GM21360 (cell line): ENCODE measurements at regions not wholly inside any gene's neighbourhood (a gene's known extent, or its start where the extent isn't known, plus 50 kb on each side); places are given as distances from the start of the nearest gene placed in this dataset.
"Not testable (repeated sequence)": the region's sequence is repeated elsewhere in the genome, so short reads cannot be mapped to it uniquely, and the experiment has no call there.

Source experiments
- ATAC-seq: cut with Tn5 transposase; IDR thresholded peaks from one replicate; pipeline ENCODE4 v1.9.1; 2021; ENCODE audit warnings: mild to moderate bottlenecking, moderate library complexity; ENCODE audit not compliant: unreplicated experiment

DNA sequence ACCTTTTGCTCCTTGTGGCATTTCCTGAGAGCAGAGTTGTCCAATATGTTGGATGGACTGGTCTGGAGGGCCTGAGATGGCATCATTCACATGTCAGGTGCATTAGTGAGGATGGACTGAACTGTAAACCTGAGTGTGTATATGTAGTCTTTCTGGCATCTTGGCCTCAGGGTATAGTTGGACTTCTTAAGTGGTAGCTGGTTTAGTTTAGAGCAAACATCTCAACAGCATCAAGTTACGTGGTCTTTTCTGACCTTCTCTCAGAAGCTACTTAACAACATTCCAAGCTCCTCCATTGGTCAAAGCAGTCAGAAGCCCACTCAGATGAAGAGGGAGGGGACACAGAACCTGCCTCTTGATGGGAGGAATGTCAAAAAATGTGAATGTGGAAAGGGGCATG is 829.9 kb downstream of the METTL15 start:
- no peak for ATAC-seq

DNA sequence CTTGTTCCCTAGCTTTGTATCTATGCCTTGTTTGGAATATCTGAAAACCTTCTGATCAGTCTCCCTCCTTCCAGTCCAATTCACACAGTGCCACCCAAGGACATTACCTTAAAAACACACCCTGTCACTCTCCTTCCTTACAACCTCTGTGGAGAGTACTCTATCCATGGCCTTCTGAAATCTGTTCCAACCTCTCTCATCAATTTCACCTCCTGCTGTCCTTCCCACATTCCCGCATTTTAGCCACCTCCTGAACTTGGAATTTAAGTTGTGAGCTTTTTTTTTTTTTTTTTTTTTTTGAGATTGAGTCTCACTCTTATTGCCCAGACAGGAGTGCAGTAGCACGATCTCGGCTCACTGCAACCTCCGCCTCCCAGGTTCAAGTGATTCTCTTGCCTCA is 824.8 kb downstream of the METTL15 start:
- no peak for ATAC-seq

DNA sequence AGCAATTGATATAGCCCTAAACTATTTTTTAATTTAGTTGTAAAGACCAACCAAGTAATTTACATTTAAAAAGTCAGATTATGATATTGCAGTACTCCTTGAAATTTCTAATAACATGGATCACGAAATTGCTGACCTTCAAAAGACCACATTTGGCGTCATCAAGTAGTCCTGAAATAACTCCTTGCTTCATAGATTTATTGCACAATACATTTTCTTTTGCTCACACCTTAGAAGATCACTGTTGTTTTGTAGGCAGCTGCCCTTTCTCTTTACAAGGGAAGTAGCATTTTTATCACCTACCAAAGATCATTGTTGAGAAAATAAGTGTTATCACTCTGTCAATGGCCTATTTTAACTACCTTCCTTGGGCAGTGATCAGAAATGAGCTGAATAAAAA is 815.8 kb downstream of the METTL15 start:
- no peak for ATAC-seq

DNA sequence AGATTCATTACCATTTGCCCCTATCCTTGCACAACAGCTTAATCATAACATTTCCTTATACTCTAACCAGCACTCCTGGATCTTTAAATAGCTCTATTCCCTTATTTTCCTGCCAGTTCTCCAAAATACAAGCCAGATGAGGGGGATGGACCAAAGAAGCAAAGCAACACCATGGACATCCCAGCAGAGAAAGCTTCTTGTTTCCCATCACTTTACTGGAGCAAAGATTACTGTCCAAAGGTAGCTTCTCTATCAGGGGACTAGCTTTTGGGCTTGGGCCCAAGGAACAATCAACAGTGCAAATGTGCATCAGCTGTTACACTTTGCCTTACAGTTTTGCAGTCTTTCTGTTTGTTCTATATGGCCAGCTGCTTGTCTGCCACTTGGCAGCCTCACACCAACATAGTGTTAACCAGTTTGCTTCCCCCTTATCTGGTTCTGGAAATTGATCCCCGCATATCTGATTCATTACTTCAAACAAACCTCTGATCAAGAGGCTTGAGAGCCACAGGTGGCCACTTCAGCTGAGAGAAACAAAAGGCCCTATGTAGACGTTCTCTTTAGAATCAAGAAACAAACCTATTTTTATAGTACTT is 814.3 kb downstream of the METTL15 start:
- no peak for ATAC-seq

DNA sequence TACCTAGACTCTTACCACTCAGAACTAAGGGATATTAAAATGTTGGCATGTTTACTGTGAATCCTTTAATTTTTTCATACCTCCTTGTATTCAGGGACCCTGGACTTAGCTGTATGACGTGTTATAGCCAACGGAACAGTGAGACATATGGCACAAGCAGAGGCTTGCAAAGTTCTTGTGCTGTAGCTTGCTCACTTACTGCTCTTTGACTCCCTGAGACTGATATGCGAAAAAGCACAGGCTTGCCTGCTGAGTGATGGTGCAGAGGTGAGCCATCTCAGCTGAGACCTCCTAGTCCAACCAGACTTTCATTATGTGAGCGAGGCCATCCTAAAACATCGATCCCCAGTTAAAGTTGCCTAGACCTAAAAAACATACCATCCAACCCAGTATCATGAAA is 811.0 kb downstream of the METTL15 start:
- no peak for ATAC-seq

DNA sequence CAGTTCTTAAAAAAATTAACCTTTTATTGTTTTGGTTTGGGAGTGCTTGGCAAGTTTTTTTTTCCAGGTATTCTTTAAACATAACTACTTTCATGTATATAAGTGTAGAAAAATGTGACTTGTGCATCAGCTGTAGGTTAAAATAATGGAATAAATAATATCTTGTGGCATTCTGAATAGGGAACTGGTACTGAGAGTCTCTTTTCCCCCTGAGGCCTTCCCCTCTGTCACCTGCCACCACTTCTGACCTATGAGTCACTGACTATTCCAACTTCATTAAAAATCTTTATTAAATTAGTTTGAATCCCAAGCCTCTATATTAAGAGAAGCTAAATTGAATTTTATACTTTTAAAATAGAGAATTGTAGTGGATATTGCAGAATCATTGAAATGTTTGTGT is 805.7 kb downstream of the METTL15 start:
- ATAC-seq = no peak

DNA sequence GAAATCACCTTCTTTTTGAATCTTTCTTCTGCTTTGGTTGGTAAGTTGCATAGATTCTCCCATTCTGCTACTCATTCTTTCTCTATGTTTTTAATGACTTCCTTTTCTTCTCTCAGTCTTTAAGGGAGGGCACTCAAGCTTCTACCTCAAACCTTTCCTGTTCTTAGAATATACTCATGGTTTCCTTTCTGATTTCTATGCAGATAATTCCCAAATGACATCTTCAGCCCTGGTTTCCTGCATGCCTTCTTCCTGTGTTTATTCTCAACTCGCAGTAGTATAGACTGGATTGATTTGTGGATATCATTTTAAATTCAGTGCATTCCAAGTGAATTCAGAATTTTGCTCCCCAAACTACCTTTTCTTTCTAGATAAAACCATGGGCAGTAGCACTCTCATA is 803.6 kb downstream of the METTL15 start:
- ATAC-seq = no peak

DNA sequence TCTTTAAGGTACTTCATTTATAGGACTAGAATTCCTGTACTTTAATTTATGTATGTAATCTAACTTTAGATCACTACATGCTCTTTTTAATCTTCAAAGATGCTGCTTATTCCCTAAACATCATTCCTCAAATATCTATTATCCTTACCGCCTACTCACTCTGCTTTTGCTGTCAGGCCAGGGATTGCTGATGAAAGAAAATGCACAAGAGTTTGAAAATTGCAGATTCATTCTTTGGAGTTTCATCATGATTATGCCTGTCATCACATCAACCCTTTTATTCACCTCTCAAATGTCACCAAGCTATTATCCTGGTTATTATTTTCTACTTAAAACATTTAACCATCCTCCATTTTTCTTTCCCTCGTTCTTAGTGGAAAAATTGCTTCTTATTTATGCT is 802.7 kb downstream of the METTL15 start:
- ATAC-seq = no peak

DNA sequence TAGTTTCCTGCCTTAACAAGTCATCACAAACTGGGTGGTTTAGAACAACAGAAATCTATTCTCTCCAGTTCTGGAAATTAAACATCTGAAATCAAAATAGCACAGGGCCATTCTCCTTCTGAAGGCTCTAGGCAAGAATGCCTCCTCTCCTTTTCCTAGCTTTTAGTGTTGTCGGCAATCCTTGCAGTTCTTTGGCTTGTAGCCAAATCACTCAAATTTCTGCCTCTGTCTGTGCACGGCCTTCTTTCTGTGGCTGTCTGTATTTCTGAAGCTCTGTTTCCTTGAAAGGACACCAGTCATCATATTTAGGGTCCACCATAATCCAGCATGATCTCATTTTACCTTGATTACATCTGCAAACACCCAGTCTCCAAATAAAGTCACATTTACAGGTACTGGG is 795.5 kb downstream of the METTL15 start:
- ATAC-seq = no peak

DNA sequence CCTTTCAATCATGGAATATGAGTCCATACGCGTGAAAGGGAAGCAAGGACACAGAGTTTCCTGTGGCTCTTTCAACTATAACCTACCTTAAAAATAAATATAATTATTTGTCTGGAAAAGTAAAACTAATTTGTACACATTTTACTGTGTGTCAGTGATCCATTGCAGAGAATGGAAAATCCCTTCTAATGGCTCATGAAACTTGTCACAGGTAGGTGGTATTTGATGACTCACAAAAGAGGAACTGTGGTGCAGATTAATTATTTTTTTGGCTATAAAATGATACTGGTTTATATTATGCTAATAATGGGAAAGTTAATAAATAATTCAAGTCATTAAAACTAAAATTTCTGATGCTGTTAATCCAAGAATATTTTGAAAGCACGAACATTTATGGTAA is 792.2 kb downstream of the METTL15 start:
- no peak for ATAC-seq

DNA sequence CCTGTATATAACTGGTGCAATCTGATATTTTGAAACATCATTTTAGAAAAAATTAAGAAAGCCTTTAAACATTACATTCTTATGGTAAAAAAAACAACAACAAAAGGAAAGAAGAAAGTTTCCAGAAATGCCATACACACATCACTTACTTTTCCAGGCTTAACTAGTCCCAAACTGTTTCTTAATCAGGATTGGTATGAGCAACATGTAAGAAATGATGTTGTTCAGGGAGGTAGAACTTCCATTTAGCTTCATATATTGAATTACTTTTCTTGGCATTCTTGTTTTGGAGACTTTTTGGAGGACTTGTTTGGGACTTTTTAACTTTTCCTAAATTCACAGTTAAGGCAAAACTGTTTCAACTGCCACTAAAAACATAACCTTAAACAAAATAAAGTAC is 791.5 kb downstream of the METTL15 start:
- ATAC-seq = no peak

DNA sequence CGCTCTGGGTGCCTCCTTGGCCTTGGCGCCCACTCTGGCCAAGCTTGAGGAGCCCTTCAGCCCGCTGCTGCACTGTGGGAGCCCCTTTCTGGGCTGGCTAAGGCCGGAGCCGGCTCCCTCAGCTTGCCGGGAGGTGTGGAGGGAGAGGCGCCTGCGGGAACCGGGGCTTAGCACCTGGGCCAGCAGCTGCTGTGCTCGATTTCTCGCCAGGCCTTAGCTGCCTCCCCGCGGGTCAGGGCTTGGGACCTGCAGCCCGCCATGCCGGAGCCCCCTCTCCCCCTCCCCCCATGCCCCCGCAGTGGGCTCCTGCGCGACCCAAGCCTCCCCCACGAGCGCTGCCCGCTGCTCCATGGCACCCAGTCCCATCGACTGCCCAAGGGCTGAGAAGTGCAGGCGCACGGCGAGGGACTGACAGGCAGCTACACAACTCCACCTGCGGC is 782.4 kb downstream of the METTL15 start:
- ATAC-seq = not testable (repeated sequence)

DNA sequence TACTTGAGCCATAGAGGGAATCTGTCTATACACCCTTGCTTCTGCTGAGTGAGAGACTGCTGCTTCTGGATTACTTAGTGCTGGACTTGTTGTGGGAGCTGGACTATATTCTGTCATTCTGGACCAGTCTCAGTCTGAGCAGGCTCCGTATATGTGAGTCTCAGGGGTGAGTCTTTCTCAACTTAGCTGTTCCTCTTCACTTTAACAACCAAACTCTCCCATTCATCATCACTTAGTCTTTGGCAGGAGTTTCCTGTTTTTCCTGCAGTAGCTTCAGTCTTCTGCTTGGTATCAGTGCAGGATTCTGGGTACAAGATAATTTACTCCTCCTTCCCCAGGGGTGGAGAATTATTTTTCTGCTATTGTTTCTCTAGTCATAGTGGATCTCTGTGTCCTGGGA is 779.5 kb downstream of the METTL15 start:
- no peak for ATAC-seq

DNA sequence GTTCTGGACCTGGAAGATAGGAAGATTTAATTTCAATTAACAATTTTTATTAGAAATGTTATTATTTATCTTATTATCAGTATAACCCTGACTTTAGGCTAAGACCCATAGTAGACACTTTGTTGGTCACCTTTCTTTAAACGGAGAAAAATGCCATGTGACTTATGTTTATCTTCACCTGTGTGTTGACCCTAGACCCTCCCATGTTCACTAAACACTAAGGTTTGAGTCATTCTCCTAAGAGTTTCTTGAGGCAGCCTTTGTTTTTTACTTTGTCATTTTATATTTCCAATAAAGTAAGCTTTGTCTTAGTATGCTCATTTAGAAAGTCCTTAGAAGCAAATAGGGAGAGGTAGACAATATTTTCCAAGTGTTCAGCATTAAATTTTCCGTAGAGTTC is 771.7 kb downstream of the METTL15 start:
- no peak for ATAC-seq

DNA sequence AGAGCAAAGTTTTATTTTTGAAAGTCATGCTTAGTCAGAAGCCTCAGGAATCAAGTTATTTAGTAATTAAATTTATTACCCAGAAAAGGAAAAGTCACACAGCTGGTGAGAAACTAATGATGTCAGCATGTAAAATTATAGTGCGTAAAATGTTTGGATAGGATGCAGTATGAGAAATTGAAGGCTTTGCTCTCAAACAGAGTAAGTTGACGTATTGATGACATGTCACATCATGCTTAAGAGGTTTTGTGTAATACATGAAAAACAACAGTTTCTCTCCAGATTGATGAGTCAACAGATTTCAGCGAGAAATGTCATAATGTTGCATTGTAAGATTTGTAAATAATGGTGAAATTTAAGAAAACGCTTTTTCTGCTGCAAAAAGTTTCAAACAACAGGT is 769.8 kb downstream of the METTL15 start:
- no peak for ATAC-seq

DNA sequence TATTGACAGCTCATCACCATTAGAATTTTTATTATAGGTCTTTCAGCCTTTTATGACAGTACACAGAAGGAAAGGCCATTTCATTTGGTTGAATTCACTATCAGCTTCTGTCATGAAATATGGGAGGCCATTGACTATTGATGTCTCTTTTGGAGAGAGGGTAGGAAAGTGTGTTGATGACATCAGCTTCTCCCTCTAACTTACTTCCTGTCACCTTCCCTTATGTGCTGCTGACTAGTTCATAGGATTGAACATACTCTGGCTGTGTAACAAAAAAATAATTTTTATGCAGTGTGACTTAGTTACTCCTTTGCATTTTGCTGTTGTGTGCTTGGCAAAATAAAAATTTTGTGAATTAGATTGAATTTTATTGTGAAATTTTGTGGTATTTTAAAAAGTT is 769.2 kb downstream of the METTL15 start:
- no peak for ATAC-seq

DNA sequence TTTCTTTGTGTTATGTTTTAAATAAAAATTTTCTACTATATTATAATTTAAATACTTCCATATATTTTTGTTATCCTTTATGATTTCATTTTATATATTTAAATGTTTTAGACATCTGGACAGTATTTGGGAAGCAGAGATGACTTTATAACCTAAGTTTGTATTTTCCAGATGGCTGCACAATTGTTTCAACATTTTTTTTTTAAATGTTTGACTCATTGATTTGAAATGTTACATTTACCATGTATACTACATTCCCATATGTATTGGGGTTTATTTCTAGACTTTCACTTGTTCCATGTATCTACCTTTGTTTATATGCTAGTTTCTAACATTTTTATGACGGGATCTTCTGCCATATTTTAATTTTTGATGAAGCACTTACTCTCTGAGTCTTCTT is 766.5 kb downstream of the METTL15 start:
- ATAC-seq = no peak

DNA sequence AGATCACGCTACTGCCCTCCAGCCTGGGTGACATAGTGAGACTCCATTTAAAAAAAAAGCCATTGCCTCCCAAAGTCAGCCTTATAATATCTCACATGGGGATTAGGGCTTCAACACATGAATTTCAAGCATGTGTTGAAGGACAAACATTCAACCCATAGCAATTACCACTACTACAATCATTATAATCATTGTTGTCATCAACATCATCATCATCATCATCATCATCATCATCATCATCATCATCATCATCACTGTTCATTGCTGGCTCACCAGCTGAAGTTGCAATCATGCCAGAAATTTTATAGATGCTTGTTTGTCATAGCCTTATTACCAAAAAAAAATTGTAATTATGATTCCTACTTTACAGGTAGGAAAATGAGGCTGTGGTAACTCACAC is 762.9 kb downstream of the METTL15 start:
- ATAC-seq = no peak

DNA sequence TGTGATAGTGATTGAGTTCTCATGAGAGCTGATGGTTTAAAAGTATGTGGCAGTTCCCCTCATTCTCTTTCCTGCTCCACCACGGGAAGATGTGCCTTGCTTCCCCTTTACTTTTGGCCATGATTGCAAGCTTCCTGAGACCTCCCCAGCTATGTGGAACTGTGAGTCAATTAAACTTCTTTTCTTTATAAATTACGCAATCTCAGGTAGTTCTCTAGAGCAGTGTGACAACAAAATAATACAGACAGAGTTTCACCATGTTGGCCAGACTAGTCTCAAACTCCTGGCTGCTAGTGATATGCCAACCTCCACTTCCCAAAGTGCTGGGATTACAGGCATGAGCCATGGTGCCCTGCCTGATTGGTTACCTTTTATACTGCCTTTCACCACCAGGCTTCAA is 755.2 kb downstream of the METTL15 start:
- ATAC-seq = no peak

DNA sequence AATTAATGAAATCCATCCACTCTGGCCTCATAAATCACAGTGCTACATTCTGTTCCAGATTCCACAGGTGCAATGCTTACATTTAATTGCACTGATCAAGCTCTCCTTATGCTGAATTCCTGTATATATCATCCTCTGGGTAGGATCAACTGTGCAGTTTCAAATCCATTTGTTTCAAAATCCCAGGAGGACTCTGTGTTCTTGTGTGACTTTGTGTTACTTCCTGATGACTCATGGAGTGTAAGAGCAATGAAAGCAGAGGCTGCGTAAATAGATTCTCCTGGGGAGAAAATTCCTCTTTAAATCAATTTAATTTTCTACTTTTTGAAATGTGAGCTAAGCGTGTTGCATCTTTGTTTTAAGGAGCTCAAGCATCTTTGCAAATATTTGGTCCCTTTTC is 752.7 kb downstream of the METTL15 start:
- no peak for ATAC-seq

DNA sequence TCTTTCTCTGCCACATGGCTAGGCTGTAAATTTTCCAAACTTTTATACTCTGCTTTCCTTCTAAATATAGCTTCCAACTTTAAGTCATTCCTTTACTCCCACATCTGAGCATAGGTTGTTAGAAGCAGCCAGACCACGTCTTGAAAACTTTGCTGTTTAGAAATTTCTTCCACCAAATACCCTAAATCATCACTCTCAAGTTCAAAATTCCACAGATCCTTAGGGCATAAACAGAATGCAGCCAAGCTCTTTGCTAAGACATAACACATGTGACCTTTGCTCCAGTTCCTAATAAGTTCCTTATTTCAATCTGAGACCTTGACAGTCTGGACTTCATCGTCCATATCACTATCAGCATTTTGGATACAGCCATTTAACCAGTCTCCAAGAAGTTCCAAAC is 749.9 kb downstream of the METTL15 start:
- ATAC-seq = no peak

DNA sequence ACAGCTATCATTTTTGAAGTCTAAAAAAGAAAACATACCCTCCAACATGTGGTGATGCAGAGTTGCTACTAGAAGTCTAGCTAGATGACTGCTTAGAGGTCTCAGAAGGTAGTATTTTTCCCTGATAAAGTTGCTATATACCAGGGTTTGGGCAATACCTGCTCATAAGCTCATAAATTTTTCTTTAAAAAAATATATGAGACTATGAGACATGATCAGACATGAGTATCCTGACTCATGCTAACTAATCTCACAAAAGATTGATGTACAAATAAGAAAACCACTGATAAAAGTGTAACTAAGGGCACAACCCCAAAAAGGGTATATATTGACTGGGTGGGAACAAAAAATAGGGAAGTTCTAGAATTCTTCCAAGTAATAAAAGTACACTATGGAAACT is 740.9 kb downstream of the METTL15 start:
- no peak for ATAC-seq

DNA sequence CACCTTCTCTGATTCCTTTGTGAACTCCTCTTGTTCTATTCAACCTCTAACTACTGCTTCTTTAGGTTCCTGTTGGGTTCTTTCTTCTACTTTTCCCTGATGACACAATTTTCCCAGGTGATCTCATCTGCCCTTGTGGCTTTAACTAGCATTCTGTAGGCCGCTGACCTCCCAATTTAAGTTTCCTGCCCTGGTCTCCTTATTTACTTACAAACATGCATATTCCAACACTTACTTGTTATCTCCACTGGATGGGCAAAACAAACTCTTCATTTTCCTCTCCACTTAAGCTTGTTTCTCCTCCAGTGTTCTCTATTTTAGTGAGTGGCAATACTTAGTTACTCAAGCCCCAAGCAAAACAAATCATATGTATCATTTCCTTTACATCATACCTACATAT is 734.5 kb downstream of the METTL15 start:
- ATAC-seq = no peak

DNA sequence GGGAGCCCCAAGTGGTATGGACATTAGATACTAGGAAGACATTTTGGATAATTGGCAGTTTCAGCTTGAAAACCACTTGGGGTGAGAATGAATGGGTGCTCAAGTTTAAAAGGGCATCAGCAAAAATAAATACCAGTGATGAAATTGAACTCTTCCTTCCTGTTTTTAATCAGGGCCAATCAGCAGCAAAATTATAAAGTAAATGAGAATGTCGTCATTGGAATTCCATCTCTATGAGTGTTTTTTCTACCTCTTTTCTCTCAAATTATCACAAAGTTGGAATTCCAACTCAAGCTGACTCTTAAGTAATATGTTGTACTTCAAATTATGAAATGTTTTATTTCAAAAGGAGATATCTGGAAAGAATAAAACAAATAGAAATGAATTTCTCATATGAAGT is 730.6 kb downstream of the METTL15 start:
- ATAC-seq = no peak
